Caki2 (cell line): ENCODE measurements at regions not wholly inside any gene's neighbourhood (a gene's known extent, or its start where the extent isn't known, plus 50 kb on each side); places are given as distances from the start of the nearest gene placed in this dataset.
A peak's percentile ranks its signal among the peaks of the same experiment; 100 is the strongest.

Experiments used
- DNase-seq: peaks from one replicate; pipeline ENCODE4 v3.0.0-alpha.2; 2015; ENCODE audit warnings: low read depth
- in situ Hi-C: cut with HindIII; loops from 2 replicates; pipeline ENCODE4 v1.10.0; 2016; ENCODE audit warnings: low sequenced_read_pairs, low pct_unique_long_range_greater_than_20kb, mixed read lengths

DNA sequence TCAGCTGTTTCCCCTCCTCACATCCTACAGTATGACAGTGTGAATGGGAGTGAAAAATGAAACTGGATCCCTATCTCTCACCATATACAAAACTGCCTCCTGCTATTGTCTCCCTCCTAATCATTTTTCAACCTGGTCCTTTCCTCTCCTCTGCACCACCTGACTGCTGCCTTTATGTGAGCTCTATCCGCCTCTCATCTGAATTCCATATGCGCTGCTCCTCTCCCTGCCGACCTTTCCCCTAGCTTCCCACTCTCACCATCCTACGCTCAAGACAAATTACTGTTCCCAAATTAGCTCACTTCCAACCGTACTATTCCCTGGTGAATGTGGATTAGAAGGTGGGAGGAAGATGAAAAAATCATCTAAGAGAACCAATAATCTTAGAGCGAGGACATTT is 148.4 kb upstream of the FBXL4 start:
- DNase-seq: no peak
- in situ Hi-C loops: no loop called here

DNA sequence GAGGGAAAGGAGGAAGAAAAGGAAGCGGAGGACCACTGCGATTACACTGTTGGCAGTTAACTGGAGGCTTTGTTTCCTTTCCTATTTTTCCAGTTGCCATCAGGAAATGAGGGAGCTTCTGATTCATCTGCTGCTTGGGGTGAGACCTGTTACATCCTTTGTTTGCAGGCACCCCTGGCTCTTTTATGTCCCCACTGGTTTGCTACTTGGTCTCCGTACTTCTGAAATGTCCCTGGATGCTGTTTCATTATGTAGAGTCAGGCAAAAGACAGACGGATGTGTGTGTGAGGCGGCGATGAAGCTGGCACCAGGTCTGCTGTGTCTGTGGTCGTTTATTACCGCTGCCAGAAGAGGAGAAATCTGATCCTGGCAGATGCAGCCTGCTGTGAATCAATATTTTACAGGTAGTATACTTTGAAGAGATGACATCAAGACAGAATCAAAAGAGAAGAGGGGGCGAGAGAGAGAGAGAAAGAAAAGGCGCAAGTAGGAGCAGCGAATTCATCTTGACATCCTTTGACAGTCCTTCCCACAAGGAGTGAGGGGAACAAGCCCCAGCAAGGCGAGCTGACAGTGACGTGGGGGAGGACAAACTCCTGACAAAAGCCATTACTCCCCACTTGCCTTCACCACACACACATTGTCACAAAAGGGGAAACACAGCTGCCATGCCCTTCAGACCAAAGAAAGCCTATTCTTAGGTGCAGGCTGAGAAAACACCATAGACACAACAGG is 145.9 kb upstream of the FBXL4 start:
- no peak for DNase-seq
- in situ Hi-C loops: no loop called here

DNA sequence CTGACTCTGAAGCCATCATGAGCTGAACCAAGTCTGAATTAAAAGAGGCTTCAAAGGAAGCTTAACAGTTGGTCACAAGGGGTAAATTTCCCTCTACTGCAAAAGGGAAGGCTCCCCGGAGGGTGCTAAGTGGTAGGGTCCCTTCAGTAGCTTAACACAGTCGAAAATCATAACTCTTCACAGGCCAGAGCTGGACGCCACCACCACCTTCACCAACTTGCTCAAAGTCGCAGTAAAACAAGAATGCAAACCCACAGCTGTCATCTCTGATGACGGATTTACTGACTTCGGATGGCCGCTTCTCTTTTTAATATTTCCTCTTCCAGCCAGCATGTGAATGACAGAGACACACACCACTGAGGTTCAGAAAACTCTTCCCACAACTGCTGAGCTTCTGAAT is 144.7 kb upstream of the FBXL4 start:
- in situ Hi-C loops: no loop called here
- no peak for DNase-seq

DNA sequence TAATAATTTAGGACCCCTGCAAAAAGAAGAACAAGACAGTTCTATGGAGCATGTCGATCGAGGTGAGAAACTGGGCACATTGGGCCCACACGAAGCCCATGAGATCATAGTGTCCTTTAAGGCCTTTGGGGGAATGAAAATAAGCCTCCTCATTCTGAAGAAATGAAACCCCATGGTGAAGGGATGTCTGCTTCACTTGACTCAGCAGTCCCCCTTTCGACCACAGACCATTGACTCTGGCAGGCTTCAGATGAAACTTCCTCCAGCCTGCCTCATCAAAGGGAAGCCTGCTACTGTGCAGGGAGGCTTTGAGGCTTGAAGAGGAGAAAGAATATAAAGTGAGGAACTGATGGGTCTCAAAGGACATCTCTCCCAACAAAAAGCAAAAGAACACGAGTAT is 144.2 kb upstream of the FBXL4 start:
- in situ Hi-C loops: no loop called here
- DNase-seq: no peak

DNA sequence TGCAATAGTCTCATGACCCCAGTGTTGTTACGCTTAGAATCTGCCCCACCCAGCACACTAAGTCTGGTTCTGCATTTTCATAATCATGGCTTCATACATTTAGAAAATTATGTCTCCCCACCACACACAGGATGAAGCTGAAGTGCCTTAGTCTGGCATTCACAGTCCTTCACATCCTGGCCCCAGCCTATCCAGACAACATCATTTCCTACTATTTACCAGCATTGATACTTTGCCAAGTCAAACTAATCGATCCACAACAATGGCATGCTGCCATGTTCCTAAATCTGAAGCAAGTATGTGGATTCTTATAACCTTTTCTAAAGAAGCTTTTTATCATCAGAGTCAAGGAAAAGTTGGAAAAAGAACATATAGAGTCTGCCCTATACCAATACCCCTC is 132.4 kb upstream of the FBXL4 start:
- in situ Hi-C loops: no loop called here
- DNase-seq: no peak

DNA sequence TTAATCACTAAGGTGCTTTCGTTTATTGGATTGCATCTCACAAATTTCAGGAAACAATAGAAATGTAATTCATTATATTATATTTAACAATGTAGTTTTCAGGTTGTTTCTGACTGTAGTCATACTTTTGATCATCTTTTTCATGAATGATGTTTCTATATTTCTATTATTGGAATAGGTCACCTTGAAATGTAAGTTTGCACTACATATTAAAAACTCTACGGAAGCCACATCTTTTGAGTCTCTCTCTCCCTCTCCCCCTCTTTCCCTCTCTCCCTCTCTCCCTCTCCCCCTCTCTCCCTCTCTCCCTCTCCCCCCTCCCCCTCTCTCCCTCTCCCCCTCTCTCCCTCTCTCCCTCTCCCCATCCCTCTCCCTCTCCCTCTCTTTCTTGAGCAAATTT is 131.3 kb upstream of the FBXL4 start:
- in situ Hi-C loops: no loop called here

DNA sequence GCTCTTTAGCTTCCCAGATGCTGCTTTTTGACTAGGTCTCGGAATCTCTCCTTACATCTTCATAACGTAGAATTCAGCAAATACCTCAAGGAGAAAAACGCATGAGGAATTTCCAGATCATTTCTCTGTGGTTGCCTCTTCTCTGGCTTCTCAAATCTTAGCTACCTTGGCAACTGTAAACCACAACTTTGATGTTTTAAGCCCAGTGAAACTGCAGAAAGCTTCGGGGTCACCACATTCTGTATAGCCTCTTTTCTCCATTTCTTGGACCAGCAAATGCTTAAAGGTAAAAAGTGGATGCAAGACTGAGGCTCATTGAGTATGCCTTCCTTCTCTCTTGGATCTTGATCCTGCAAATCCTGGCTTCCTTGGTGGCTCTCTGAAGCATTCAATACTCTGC is 125.5 kb upstream of the FBXL4 start:
- no peak for DNase-seq
- in situ Hi-C loops: no loop called here

More for the DNA sequence above, 131.3 kb upstream of the FBXL4 start:
- no peak for DNase-seq

DNA sequence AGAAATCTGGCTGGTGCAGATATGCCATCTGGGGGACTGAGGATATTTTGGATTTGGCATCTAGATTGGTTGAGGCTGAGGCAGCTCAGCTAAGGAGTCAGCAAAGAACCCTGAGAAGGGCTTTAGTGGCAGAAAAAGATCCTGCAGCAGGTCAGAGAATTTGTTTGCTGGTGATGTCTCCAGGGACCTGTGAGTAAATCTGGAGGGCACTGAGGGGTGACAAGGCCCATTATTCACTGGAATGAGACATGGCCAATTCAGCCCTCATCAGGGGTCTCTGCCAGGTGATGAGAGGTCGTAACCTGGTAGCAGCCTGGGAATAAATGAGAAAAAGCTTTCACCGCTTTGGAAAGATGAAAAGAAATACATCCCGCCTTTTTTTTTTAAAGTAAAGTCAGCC is 118.3 kb upstream of the FBXL4 start:
- no peak for DNase-seq
- in situ Hi-C loops: no loop called here

DNA sequence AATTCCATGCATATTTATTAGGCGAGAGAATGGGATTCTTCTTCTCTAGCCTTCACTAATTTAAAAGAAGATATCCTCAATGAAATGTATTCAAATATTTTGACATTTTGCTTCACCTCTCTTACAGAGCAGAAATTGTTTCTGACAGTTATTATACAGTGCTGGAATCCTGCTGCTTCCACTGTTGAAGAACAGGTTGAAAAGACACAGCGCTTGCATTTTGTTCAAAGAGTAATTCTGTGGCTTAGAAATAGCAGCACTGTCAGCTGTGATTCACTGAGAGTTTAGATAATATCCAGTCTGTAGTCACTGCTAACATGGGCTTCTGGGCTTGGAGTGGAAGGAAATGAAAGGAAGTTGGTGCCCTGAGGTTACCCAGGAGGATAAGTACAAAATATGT is 117.1 kb upstream of the FBXL4 start:
- no peak for DNase-seq
- in situ Hi-C loops: no loop called here

DNA sequence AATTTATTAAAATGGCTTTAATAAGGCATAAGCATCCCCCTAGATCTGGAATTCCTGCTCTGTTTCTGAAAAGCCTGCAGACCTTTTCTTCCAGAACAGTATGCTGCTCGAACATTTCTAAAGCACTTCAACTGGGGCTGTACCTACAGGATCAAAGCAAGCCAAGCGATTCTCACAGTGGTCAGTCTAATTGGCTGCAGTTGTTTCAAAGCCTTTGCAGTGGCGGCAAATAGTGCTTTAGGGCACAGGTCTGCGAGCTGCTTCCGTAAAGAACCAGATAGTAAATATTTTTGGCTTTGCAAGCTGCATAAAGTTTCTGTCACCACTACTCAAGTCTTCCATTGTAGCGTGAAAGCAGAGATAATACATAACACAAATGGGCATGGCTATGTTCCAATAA is 88.9 kb upstream of the FBXL4 start:
- in situ Hi-C loops: no loop called here
- DNase-seq: no peak

DNA sequence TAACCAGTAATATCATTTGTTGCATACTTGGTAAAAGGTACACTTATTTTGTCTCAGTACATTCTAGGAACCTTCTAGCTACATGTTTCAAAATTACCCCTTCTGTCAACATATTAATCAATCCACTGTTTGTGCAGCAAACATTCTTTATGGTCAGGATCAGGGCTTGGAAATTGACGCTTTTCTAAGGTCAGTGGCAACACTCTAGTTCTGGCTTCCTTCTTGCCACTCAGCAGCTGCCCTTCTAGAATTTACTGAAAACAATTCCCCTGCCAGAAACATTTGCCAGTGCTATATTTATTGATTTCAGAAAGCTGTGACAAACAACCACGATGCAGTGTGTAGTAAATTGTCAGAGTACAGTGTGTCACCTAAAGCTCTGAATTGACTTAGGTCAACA is 84.7 kb upstream of the FBXL4 start:
- no peak for DNase-seq
- in situ Hi-C loops: no loop called here

DNA sequence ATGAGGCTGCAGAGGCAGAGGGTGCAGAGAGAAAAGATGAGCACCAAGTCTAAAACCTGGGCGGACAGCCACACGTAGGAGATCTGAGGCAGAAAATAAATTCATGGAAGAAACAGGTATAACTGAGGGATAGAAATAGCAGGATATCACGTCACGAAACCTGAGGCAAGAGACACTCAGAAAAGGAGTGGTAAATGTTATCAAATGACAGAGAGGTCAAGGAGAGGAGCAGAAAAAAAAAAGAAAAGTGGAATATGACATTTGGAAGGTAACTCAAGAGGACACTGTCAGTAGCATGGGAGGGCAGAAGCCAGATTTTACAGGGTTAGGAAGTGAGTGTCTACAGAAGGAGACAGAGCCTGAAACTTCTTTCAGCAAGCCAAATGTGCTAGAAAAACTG is 84.2 kb upstream of the FBXL4 start:
- in situ Hi-C loops: no loop called here
- DNase-seq: no peak

DNA sequence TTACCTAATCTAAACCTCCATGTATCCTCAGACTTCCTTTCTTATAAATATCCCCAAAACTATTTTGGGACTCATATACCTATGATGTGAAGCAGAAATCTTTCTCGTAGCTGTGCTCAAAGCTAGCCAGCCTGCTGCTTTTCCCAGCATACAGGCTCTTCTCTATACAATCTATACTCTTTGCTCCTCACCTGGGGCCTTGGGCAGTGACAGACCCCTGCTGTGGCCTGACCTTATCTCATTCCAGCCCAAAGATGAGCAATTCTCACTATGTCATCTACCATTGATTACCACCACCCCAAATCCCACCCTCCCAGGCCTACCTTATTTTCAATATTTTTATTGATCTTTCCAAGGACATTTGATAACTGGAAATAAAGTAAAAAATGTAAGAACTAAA is 83.2 kb upstream of the FBXL4 start:
- in situ Hi-C loops: no loop called here

DNA sequence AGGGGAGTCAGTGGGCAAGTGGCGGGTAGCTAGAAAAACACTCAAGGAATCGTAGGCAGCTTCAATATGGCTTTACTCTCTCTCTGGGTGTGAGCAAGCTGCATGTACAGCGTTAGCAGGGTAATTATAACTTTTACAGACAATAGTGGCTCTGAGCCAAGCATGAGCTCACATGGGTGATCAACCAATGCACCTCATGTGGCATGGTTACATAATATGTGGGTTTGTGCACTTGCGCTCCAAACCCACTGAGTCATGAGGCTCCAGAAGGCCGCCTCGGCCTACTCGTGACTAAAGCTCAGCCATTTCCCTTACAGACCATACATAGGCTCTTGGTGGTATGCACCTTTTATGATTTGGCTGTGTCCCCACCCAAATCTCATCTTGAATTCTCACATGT is 78.4 kb upstream of the FBXL4 start:
- in situ Hi-C loops: no loop called here
- peak; percentile 33 for DNase-seq

More for the DNA sequence above, 83.2 kb upstream of the FBXL4 start:
- no peak for DNase-seq

DNA sequence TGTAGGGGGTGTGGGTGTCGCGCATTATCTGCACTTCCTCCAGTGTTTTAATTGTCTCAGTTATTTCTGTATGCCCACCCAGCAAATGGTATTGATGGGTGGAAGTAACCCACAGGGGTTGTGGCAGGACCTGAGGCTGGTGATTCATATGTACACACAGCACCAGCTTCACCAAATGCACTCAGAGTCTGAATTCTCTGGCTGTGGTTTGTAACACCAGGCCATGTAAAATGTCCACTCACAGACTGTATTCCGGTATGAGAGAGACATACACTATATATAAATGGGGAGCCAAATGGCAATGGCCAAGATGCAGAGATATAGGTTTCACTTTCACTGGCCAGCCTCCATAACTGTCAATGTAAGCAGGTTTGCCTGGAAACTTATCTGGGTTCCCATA is 76.3 kb upstream of the FBXL4 start:
- DNase-seq: no peak
- in situ Hi-C loops: no loop called here

DNA sequence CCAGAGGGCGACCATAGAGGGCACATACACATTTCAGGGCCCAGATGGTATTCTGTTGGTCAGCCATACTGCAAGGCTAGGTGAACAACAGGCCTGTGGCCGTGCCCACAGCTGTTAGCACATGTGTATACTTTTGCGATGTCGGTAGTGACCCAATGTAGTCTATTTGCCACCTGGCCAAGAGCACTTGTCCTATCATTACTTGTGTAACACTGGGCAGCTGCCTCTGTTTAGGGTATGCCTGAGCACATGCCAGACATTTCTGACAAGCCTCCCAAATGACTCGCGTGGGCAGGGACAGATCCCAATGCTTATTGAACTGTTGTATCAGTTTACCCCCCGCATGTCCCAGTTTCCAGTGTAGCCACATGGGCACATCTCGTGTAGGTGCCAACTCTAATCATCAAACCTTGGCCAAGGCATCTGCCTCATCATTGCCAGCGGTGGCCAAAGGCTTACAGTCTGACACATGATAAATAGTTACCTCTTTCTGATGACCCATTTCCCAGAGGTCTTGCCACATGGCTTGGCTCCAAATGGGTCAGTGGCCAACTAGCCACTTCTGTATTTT is 74.4 kb upstream of the FBXL4 start:
- in situ Hi-C loops: no loop called here
- no peak for DNase-seq

DNA sequence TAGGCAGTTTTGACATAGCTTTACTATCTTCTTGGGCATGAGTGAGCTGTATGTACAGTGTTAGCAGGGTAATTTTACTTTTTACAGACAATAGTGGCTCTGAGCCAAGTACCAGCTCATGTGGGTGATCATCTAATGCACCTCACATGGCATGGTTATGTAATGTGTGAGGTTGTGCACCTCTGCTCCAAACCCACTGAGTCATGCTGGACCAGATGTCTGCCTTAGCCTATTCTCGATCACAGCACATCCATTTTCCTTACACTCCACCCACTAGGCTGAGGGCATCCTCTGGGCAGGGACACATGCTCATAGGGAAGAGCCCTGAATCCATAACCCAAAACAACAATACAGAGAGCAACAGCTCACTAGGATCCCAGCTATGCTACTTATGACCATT is 71.6 kb upstream of the FBXL4 start:
- in situ Hi-C loops: no loop called here
- peak; percentile 23 for DNase-seq

DNA sequence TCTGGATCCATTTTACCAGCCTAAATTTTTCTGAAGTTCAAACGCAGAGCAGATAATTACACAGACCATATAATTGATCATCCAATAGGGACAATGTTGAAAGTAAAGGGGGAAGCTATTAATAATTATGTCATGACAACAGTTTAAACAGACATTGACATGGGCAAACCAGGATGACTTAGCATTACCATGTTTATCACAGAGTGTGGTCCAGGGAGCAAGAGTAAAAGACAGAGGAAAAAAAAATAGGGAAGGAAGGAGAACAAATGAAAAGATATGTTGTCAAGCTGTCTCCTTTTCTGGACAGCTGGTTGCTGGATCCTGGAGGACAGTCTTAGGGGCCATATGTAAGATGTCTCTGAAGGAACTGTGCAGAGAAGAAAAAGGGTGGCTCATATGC is 69.4 kb upstream of the FBXL4 start:
- DNase-seq: no peak
- in situ Hi-C loops: no loop called here

DNA sequence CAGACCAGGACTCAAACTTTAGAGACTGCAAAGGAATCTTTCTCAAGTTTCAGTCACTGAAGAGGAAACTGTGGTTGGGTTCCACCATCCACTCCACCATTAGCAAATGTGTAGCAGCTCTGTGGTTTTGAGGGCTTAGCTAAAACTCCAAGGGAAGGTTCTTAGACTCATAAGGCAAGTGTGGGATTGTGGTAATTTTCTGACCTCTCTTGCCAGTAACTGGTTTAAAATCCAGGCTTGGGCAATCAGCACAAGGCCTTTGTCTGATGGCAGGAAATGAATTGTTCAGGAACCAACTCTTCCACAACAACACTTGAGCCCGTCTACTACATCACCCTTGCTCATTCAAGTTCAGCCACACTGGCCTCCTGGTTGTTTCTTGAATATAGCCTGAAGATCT is 68.6 kb upstream of the FBXL4 start:
- no peak for DNase-seq
- in situ Hi-C loops: no loop called here

DNA sequence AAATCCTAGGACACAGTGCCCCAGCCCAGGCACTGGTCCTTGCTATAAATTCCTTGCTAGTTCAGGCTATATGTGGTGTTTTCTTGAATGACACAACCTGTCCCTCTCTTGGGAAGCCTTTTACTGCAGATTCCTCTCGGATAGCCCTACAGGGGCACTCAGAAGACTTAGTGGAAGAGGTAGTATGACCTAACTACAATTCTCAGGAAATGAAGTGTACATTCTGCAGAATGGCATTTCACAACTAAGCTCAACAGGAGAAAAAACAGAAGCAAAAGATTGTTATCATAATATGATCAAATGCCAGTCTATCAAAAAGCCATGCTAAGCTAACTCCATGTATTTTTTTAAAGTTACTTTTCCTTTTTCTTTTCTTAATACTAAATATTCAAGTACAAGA is 66.3 kb upstream of the FBXL4 start:
- DNase-seq: no peak
- in situ Hi-C loops: no loop called here
